ENCODE measurements at regions not wholly inside any gene's neighbourhood (a gene's known extent, or its start where the extent isn't known, plus 50 kb on each side); places are given as distances from the start of the nearest gene placed in this dataset.

DNA sequence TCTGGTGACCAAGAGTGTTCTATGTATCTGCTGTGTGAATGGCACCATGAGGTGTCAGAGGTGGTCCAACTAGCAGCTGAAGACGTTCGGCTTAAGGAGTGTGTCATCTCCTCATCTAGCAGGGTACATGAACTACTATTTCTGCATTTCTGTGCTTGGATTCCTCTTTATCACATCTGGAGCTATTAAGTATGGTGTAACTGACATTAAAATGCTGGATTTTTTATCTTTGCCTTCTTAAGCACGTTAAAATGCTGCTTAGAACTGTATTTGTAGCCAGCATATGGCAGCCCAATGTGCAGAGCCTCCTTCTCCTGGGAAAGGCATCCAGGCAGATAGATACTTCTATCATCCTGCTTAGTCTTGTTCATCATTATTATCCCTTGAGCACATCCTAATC lies 409.3 kb upstream of the MMADHC start:
- Mint-ChIP-seq H3K9me3 (peaks cover 8 to 23% of the 10 kb centered on the region in 2 donors), H3K27ac (no peak overlapping the region), H3K4me1 (no peaks in the 10 kb centered on the region), H3K27me3 (ENCODE audit: low read depth in 2 of 2) (no peaks in the 10 kb centered on the region), H3K36me3 (peaks cover 7% of the 10 kb centered on the region), H3K4me3 (no peak overlapping the region)
- intact Hi-C loops (cut with micrococcal nuclease) = no loop called here
- no peak overlapping the region for H3K4me3 ChIP-seq (ENCODE audit: low read length)
- H3K27ac ChIP-seq (ENCODE audit: low read length) = no peak overlapping the region
- TF ChIP-seq, protein P1, sequence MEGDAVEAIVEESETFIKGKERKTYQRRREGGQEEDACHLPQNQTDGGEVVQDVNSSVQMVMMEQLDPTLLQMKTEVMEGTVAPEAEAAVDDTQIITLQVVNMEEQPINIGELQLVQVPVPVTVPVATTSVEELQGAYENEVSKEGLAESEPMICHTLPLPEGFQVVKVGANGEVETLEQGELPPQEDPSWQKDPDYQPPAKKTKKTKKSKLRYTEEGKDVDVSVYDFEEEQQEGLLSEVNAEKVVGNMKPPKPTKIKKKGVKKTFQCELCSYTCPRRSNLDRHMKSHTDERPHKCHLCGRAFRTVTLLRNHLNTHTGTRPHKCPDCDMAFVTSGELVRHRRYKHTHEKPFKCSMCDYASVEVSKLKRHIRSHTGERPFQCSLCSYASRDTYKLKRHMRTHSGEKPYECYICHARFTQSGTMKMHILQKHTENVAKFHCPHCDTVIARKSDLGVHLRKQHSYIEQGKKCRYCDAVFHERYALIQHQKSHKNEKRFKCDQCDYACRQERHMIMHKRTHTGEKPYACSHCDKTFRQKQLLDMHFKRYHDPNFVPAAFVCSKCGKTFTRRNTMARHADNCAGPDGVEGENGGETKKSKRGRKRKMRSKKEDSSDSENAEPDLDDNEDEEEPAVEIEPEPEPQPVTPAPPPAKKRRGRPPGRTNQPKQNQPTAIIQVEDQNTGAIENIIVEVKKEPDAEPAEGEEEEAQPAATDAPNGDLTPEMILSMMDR (IDR thresholded peaks at IDR 0.05) = no peak
- WGBS (ENCODE audit: insufficient coverage) = 87% methylated on average over 3 of the region's 3 CpGs
- ATAC-seq = no peak
- H3K36me3 ChIP-seq (ENCODE audit: control insufficient read depth, insufficient read depth, low read length) = no peaks in the 10 kb centered on the region
- H3K27me3 ChIP-seq (ENCODE audit: control insufficient read depth, insufficient read depth, low read length) = no peaks in the 10 kb centered on the region
- H3K4me1 ChIP-seq (ENCODE audit: control insufficient read depth, insufficient read depth, low read length) = no peaks in the 10 kb centered on the region
- no peak for DNase-seq
- peaks cover 3% of the 10 kb centered on the region for H3K9me3 ChIP-seq (ENCODE audit: control insufficient read depth, insufficient read depth, low read length)

DNA sequence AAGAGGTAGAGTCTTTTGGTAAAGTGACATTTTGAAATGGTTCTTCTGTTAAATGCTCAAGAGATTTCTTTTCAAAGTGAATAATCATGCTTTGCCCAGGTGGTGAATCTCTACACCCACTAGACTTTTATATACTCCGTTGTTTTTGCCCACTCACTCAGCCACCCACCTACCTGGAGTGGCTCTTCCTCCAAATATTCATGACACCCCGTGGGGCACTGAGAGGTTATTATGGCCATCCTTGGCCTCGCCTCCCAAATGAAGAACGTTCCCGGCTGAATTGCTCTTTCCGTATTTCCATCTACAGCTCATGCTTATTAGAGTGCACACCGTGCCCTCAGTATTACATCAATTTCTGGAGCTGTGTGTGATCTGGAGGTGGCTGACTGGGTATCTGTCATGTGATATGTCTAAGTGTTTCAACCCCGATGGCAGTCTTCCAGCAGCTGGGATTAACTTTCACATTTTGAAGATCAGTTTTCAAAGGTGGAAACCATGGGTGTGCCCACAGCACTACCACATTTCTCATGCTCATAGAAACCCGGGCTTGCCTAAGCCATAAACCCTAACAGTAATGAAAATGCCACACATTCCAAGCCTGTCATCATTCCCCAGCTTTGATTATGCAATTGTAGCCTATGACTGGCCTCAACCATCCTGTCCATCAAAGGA lies 406.6 kb upstream of the MMADHC start:
- Histone ChIP-seq H3K36me3 (ENCODE audit: control insufficient read depth, insufficient read depth, low read length) (no peaks in the 10 kb centered on the region), H3K27ac (ENCODE audit: low read length) (no peak overlapping the region), H3K4me1 (ENCODE audit: control insufficient read depth, insufficient read depth, low read length) (no peaks in the 10 kb centered on the region), H3K9me3 (ENCODE audit: control insufficient read depth, insufficient read depth, low read length) (peaks cover 3% of the 10 kb centered on the region), H3K27me3 (ENCODE audit: control insufficient read depth, insufficient read depth, low read length) (no peaks in the 10 kb centered on the region), H3K4me3 (ENCODE audit: low read length) (no peak overlapping the region)
- TF ChIP-seq, protein P1 (IDR thresholded peaks at IDR 0.05) = no peak
- no peak for ATAC-seq
- H3K4me1 Mint-ChIP-seq = no peaks in the 10 kb centered on the region
- 85% methylated on average over 8 of the region's 9 CpGs for WGBS (ENCODE audit: insufficient coverage)
- no peak for DNase-seq
- no peak overlapping the region for H3K27ac Mint-ChIP-seq
- H3K36me3 Mint-ChIP-seq = peaks cover 7% of the 10 kb centered on the region
- H3K27me3 Mint-ChIP-seq (ENCODE audit: low read depth in 2 of 2) = no peaks in the 10 kb centered on the region
- no peak overlapping the region for H3K4me3 Mint-ChIP-seq
- peaks cover 8 to 23% of the 10 kb centered on the region in 2 donors for H3K9me3 Mint-ChIP-seq
- intact Hi-C loops (cut with micrococcal nuclease) = no loop called here

DNA sequence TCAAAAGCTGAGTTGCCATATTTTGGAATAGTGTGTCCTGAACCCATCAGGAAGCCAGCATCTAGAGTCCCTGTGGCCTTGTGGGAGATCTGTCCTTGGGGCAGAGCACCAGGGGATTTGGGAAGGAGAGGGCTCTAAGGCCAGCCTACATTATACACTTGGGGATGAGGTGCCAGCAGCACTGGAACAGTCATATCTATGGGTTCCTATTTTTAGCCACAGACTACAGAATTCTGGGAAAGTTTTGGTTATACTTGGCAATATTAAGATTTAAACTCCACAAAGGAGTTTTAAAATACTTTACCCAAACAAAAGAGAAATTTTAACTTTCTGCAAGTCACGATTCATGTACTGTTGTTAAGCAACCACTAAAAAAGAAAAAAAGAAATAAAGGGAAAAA lies 405.7 kb upstream of the MMADHC start:
- peaks cover 3% of the 10 kb centered on the region for H3K9me3 ChIP-seq (ENCODE audit: control insufficient read depth, insufficient read depth, low read length)
- no peak for ATAC-seq
- no peaks in the 10 kb centered on the region for H3K27me3 ChIP-seq (ENCODE audit: control insufficient read depth, insufficient read depth, low read length)
- TF ChIP-seq, protein P1 (IDR thresholded peaks at IDR 0.05) = no peak
- Mint-ChIP-seq H3K27ac (no peak overlapping the region), H3K9me3 (peaks cover 10 to 23% of the 10 kb centered on the region in 2 donors), H3K27me3 (ENCODE audit: low read depth in 2 of 2) (no peaks in the 10 kb centered on the region), H3K36me3 (peaks cover 7% of the 10 kb centered on the region), H3K4me1 (no peaks in the 10 kb centered on the region), H3K4me3 (no peak overlapping the region)
- H3K36me3 ChIP-seq (ENCODE audit: control insufficient read depth, insufficient read depth, low read length) = no peaks in the 10 kb centered on the region
- no peak for DNase-seq
- H3K4me1 ChIP-seq (ENCODE audit: control insufficient read depth, insufficient read depth, low read length) = no peaks in the 10 kb centered on the region
- WGBS (ENCODE audit: insufficient coverage) = no CpG with 5 or more reads among the region's 1 CpG
- no peak overlapping the region for H3K4me3 ChIP-seq (ENCODE audit: low read length)
- H3K27ac ChIP-seq (ENCODE audit: low read length) = no peak overlapping the region
- intact Hi-C loops (cut with micrococcal nuclease) = no loop called here

DNA sequence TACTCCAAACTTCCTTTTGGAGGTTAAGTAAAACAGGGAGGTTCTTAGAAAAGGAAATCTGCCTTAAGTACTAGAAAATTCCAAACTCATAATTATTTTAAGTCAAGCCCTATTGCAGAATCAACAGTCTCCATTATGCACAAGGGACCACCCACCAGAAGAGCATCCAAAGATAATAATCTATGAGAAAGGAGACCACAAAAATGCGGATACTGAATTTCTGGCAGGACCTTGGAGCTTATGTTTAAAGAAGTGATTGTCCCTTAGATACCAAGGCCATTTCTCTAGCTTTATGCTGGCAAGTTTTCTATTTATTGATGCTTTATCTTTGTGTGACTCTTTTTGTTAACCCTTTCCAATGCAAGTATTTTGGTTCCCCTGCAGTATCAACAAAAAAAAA lies 404.0 kb upstream of the MMADHC start:
- H3K4me3 ChIP-seq (ENCODE audit: low read length) = no peak overlapping the region
- Mint-ChIP-seq H3K27me3 (ENCODE audit: low read depth in 2 of 2) (no peaks in the 10 kb centered on the region), H3K4me3 (no peak overlapping the region), H3K27ac (no peak overlapping the region), H3K36me3 (peaks cover 2% of the 10 kb centered on the region), H3K4me1 (no peaks in the 10 kb centered on the region), H3K9me3 (peaks cover 8 to 19% of the 10 kb centered on the region in 2 donors)
- peaks cover 3% of the 10 kb centered on the region for H3K9me3 ChIP-seq (ENCODE audit: control insufficient read depth, insufficient read depth, low read length)
- no CpG with 5 or more reads among the region's 1 CpG for WGBS (ENCODE audit: insufficient coverage)
- no peaks in the 10 kb centered on the region for H3K36me3 ChIP-seq (ENCODE audit: control insufficient read depth, insufficient read depth, low read length)
- H3K4me1 ChIP-seq (ENCODE audit: control insufficient read depth, insufficient read depth, low read length) = no peaks in the 10 kb centered on the region
- DNase-seq (no peak), ATAC-seq (no peak)
- no peaks in the 10 kb centered on the region for H3K27me3 ChIP-seq (ENCODE audit: control insufficient read depth, insufficient read depth, low read length)
- TF ChIP-seq, protein P1 (IDR thresholded peaks at IDR 0.05) = no peak
- intact Hi-C loops (cut with micrococcal nuclease) = no loop called here
- no peak overlapping the region for H3K27ac ChIP-seq (ENCODE audit: low read length)
